K562 (cell line): ENCODE measurements at regions not wholly inside any gene's neighbourhood (a gene's known extent, or its start where the extent isn't known, plus 50 kb on each side); places are given as distances from the start of the nearest gene placed in this dataset.

ENCODE experiments used
- COPS2 ChIP-seq: fragments of 450-650 bp; conservative IDR thresholded peaks from 2 replicates; pipeline ENCODE4 v1.6.1; 2016; ENCODE audit warnings: mild to moderate bottlenecking, moderate library complexity
- LCOR ChIP-seq: sonication (generic); formaldehyde crosslinking; IDR thresholded peaks from 2 replicates; pipeline ENCODE4 v1.8.0; 2022; ENCODE audit warnings: mild to moderate bottlenecking, missing genetic modification reagents
- NONO ChIP-seq, 2 experiments: fragments of 200-400 bp in 1 of 2; fragments of 450-650 bp in 1 of 2; formaldehyde crosslinking in 1 of 2; IDR thresholded peaks; 2 replicates each; pipeline ENCODE4 v1.6.1; 2017; ENCODE audit warnings: low read depth in 2 of 2, mild to moderate bottlenecking in 2 of 2, moderate library complexity in 2 of 2, low read length in 1 of 2
- NR1H2 ChIP-seq: sonication (generic); formaldehyde crosslinking; IDR thresholded peaks from 2 replicates; pipeline ENCODE4 v1.4.0; 2020; ENCODE audit warnings: mild to moderate bottlenecking, missing genetic modification reagents
- RBM25 ChIP-seq: fragments of 200-400 bp; formaldehyde crosslinking; IDR thresholded peaks from 2 replicates; pipeline ENCODE4 v1.6.1; 2018; ENCODE audit warnings: low read length, low read depth, moderate library complexity; ENCODE audit not compliant: severe bottlenecking
- REST ChIP-seq, 2 experiments: fragments of 450-650 bp; formaldehyde crosslinking in 1 of 2; IDR thresholded peaks; 2 replicates each; pipeline versions ENCODE4 v1.4.0 to v1.6.1; 2014 to 2020; ENCODE audit warnings: mild to moderate bottlenecking in 2 of 2, borderline replicate concordance in 1 of 2, low read depth in 1 of 2
- UBTF ChIP-seq, 2 experiments: IDR thresholded peaks; 2 replicates each; pipeline ENCODE4 v1.6.1; 2012; ENCODE audit warnings: improper control_type of control experiment in 2 of 2, low read depth in 2 of 2, low read length in 2 of 2, borderline replicate concordance in 1 of 2

GRCh38 chr6:50202766-50203165 is 153.0 kb upstream of the DEFB112 start (continued):
- no peak for TF ChIP-seq REST (IDR thresholded peaks at IDR 0.05; ENCODE audit: borderline replicate concordance)
- no peak for TF ChIP-seq REST (CRISPR knock-in tag; IDR thresholded peaks at IDR 0.05; ENCODE audit: low read depth)
- no peak for TF ChIP-seq NR1H2 (CRISPR knock-in tag)
- TF ChIP-seq NONO (IDR thresholded peaks at IDR 0.05; ENCODE audit: low read depth in 2 of 2, low read length in 1 of 2), result no peak
- no peak for TF ChIP-seq UBTF (IDR thresholded peaks at IDR 0.05; ENCODE audit: borderline replicate concordance in 1 of 2, low read depth in 2 of 2, low read length in 2 of 2)
- TF ChIP-seq RBM25, result no peak
- TF ChIP-seq COPS2, result no peak
- TF ChIP-seq LCOR (CRISPR knock-in tag), result no peak
